ENCODE measurements at regions not wholly inside any gene's neighbourhood (a gene's known extent, or its start where the extent isn't known, plus 50 kb on each side); places are given as distances from the start of the nearest gene placed in this dataset.

DNA sequence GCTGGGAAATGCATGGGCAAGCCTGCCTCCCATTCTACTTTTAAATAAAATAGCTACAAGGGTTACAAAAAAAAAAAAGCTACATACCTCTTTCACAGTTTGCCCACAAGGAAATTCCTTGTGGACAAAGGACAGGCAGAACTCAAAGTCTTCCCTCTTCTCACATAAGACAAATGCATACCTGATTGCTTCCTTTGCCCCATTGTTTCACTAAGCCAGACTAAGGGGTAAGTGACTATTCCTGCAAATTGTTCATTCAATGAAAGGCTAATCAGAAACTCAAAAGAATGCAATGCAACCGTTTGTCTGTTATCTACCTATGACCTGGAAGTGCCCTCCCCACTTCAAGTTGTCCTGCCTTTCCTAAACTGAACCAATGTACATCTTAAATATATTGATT is 780.6 kb downstream of the FAM133A start (continued):
- TF ChIP-seq TAF7 (optimal IDR thresholded peaks at IDR 0.05; ENCODE audit: borderline replicate concordance, low read depth, low read length) (no peak), SP1 (IDR thresholded peaks at IDR 0.05; ENCODE audit: low read depth, low read length) (no peak), SP4 (IDR thresholded peaks at IDR 0.05; ENCODE audit: low read length) (no peak), SUZ12 (IDR thresholded peaks at IDR 0.05; ENCODE audit: low read length) (no peak), TBP (IDR thresholded peaks at IDR 0.05; ENCODE audit: low read depth, low read length) (no peak)

All from H1 (cell line).